SK-N-SH treated with all-trans-retinoic acid at 6 μM for 48 hours (cell line): ENCODE measurements at regions not wholly inside any gene's neighbourhood (a gene's known extent, or its start where the extent isn't known, plus 50 kb on each side); places are given as distances from the start of the nearest gene placed in this dataset.

Experiments used
- ARNTL ChIP-seq: fragments of 450-650 bp; formaldehyde crosslinking; IDR thresholded peaks from 2 replicates; pipeline ENCODE4 v1.5.0; 2020; ENCODE audit warnings: low read depth, mild to moderate bottlenecking, moderate library complexity, borderline replicate concordance
- ESRRG ChIP-seq: fragments of 250-450 bp; sonication (Bioruptor Pico); IDR thresholded peaks from 2 replicates; pipeline ENCODE4 v1.6.1; 2021; ENCODE audit warnings: mild to moderate bottlenecking
- GLIS3 ChIP-seq: fragments of 250-450 bp; sonication (Bioruptor Pico); IDR thresholded peaks from 2 replicates; pipeline ENCODE4 v1.5.0; 2020; ENCODE audit warnings: mild to moderate bottlenecking, moderate library complexity
- PATZ1 ChIP-seq: fragments of 250-450 bp; sonication (Bioruptor Pico); IDR thresholded peaks from 2 replicates; pipeline ENCODE4 v1.8.0; 2020; ENCODE audit warnings: mild to moderate bottlenecking, moderate library complexity, borderline replicate concordance
- RARB ChIP-seq: fragments of 250-450 bp; sonication (Bioruptor Pico); IDR thresholded peaks from 2 replicates; pipeline ENCODE4 v1.8.0; 2021; ENCODE audit warnings: mild to moderate bottlenecking, moderate library complexity
- ZFP3 ChIP-seq: fragments of 250-450 bp; sonication (Bioruptor Pico); IDR thresholded peaks from 2 replicates; pipeline ENCODE4 v1.5.0; 2020; ENCODE audit warnings: mild to moderate bottlenecking, moderate library complexity
- ZFP30 ChIP-seq: fragments of 450-650 bp; formaldehyde crosslinking; IDR thresholded peaks from 2 replicates; pipeline ENCODE4 v1.5.0; 2022; ENCODE audit warnings: mild to moderate bottlenecking, moderate library complexity
- ZNF8 ChIP-seq: fragments of 450-650 bp; formaldehyde crosslinking; IDR thresholded peaks from 2 replicates; pipeline ENCODE4 v1.5.0; 2020; ENCODE audit warnings: mild to moderate bottlenecking, moderate library complexity
- TF ChIP-seq, protein P1 (sequence below): fragments of 250-450 bp; sonication (Bioruptor Pico); IDR thresholded peaks from 2 replicates; pipeline ENCODE4 v1.5.1; 2021; ENCODE audit warnings: mild to moderate bottlenecking, moderate library complexity

DNA sequence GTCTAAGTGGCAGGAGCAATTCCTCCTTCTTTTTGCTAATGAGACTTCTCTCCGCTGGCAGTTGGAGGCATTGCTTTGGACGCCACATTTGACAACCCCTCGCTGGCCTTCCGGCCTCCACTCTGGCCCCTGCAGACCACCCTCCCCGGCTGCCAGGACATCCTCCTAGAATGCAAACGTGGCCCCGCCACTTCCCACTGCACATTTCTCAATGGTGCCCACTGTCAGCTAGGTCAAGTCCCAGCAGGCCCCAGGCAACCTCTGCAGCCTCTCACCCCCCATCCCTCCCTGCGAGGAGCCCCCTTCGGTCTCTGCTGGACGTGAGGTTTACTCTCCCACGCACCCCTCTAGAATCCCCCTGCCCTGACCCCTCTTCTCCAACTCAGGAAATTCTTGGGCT, 250.3 kb downstream of the FOXL1 start:
- TF ChIP-seq RARB (CRISPR knock-in tag) (no peak), ARNTL (CRISPR knock-in tag) (no peak), ZFP30 (CRISPR knock-in tag) (no peak), ZNF8 (CRISPR knock-in tag) (no peak), ZFP3 (no peak), GLIS3 (CRISPR knock-in tag) (no peak), PATZ1 (CRISPR knock-in tag) (no peak), ESRRG (CRISPR knock-in tag) (no peak)
- TF ChIP-seq, protein P1, sequence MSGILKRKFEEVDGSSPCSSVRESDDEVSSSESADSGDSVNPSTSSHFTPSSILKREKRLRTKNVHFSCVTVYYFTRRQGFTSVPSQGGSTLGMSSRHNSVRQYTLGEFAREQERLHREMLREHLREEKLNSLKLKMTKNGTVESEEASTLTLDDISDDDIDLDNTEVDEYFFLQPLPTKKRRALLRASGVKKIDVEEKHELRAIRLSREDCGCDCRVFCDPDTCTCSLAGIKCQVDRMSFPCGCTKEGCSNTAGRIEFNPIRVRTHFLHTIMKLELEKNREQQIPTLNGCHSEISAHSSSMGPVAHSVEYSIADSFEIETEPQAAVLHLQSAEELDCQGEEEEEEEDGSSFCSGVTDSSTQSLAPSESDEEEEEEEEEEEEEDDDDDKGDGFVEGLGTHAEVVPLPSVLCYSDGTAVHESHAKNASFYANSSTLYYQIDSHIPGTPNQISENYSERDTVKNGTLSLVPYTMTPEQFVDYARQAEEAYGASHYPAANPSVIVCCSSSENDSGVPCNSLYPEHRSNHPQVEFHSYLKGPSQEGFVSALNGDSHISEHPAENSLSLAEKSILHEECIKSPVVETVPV, result no peak
